Mesendoderm (in vitro differentiated cells): ENCODE measurements at regions not wholly inside any gene's neighbourhood (a gene's known extent, or its start where the extent isn't known, plus 50 kb on each side); places are given as distances from the start of the nearest gene placed in this dataset.

Experiments used
- DNase-seq: peaks from one replicate; pipeline ENCODE4 v3.0.0; 2013
- H2AK5ac ChIP-seq: 2 replicates; pipeline ENCODE4 v1.6.1; 2013; ENCODE audit warnings: low read length, inconsistent platforms
- H2BK120ac ChIP-seq: 2 replicates; pipeline ENCODE4 v1.6.1; 2013; ENCODE audit warnings: low read depth, mild to moderate bottlenecking, low read length, moderate library complexity, mixed read lengths
- H2BK15ac ChIP-seq: replicated peaks from 2 replicates; pipeline ENCODE4 v1.6.1; 2013; ENCODE audit warnings: low read depth, mild to moderate bottlenecking, moderate library complexity
- H2BK5ac ChIP-seq: 2 replicates; pipeline ENCODE4 v1.6.1; 2013; ENCODE audit warnings: low read length, inconsistent platforms
- H3K18ac ChIP-seq: 2 replicates; pipeline ENCODE4 v1.6.1; 2013; ENCODE audit warnings: mild to moderate bottlenecking, low read length, mixed read lengths
- H3K23ac ChIP-seq: one replicate; pipeline ENCODE4 v1.6.1; 2013; ENCODE audit warnings: low read length
- H3K27ac ChIP-seq: 2 replicates; pipeline ENCODE4 v1.5.1; 2013; ENCODE audit warnings: low read depth, mild to moderate bottlenecking, inconsistent platforms, low read length, moderate library complexity
- H3K27me3 ChIP-seq: 2 replicates; pipeline ENCODE4 v1.6.1; 2013; ENCODE audit warnings: low read length, control low read depth, mild to moderate bottlenecking, inconsistent platforms; ENCODE audit not compliant: insufficient read depth, poor library complexity
- H3K36me3 ChIP-seq: 2 replicates; pipeline ENCODE4 v1.6.1; 2013; ENCODE audit warnings: low read length, inconsistent platforms; ENCODE audit not compliant: control insufficient read depth, insufficient read depth
- H3K4ac ChIP-seq: one replicate; pipeline ENCODE4 v1.6.1; 2013; ENCODE audit warnings: low read depth, mild to moderate bottlenecking, low read length, moderate library complexity
- H3K4me1 ChIP-seq: 2 replicates; pipeline ENCODE4 v1.6.1; 2013; ENCODE audit warnings: low read depth, low read length, inconsistent platforms; ENCODE audit not compliant: control insufficient read depth
- H3K4me2 ChIP-seq: 2 replicates; pipeline ENCODE4 v1.6.1; 2013; ENCODE audit warnings: low read length
- H3K4me3 ChIP-seq: 2 replicates; pipeline ENCODE4 v1.5.1; 2013; ENCODE audit warnings: mild to moderate bottlenecking, low read length
- H3K56ac ChIP-seq: one replicate; pipeline ENCODE4 v1.6.1; 2013; ENCODE audit warnings: low read length
- H3K79me1 ChIP-seq: 2 replicates; pipeline ENCODE4 v1.6.1; 2013; ENCODE audit warnings: low read length, inconsistent platforms
- H3K79me2 ChIP-seq: 2 replicates; pipeline ENCODE4 v1.6.1; 2013; ENCODE audit warnings: mild to moderate bottlenecking, low read length; ENCODE audit not compliant: control insufficient read depth, insufficient read depth
- H3K9ac ChIP-seq: 2 replicates; pipeline ENCODE4 v1.6.1; 2013; ENCODE audit warnings: low read length, inconsistent platforms
- H4K5ac ChIP-seq: one replicate; pipeline ENCODE4 v1.6.1; 2013; ENCODE audit warnings: low read length
- H4K8ac ChIP-seq: one replicate; pipeline ENCODE4 v1.6.1; 2013; ENCODE audit warnings: low read depth, mild to moderate bottlenecking, control low read depth, low read length, moderate library complexity
- WGBS: extraction: QIAGEN DNeasy Blood & Tissue Kit; methylation state at CpG from one replicate; pipeline ENCODE4 v1.1.7; 2013; ENCODE audit warnings: low lambda C conversion rate, missing lambda C conversion rate; ENCODE audit not compliant: insufficient coverage; ENCODE audit errors: extremely low coverage; 5-methylcytosine and 5-hydroxymethylcytosine counted together

GRCh38 chr18:78611201-78611800 lies 368.3 kb upstream of the SALL3 start:
- Histone ChIP-seq H2BK5ac (no peak overlapping the region), H3K4me1 (no peaks in the 10 kb centered on the region), H3K18ac (no peak overlapping the region), H3K4ac (no peak overlapping the region), H4K8ac (no peak overlapping the region), H4K5ac (no peak overlapping the region), H3K79me1 (no peaks in the 10 kb centered on the region), H3K23ac (no peak overlapping the region), H2AK5ac (no peak overlapping the region), H3K27me3 (no peaks in the 10 kb centered on the region), H3K56ac (no peak overlapping the region), H3K36me3 (no peaks in the 10 kb centered on the region), H3K27ac (no peak overlapping the region), H3K4me2 (no peak overlapping the region), H2BK120ac (no peak overlapping the region), H3K79me2 (no peaks in the 10 kb centered on the region), H3K9ac (no peak overlapping the region), H3K4me3 (no peak overlapping the region), H2BK15ac (no peak overlapping the region)
- WGBS = no CpG with 5 or more reads among the region's 16 CpGs
- no peak for DNase-seq

GRCh38 chr18:78611869-78612268 lies 367.7 kb upstream of the SALL3 start:
- no peak overlapping the region for H2BK15ac ChIP-seq
- no peak overlapping the region for H3K4ac ChIP-seq
- no peaks in the 10 kb centered on the region for H3K79me2 ChIP-seq
- no peaks in the 10 kb centered on the region for H3K36me3 ChIP-seq
- H3K18ac ChIP-seq = no peak overlapping the region
- no peak overlapping the region for H2BK120ac ChIP-seq
- no peak overlapping the region for H3K23ac ChIP-seq
- no peaks in the 10 kb centered on the region for H3K4me1 ChIP-seq
- no peak overlapping the region for H4K8ac ChIP-seq
- no peak overlapping the region for H3K27ac ChIP-seq
- H3K79me1 ChIP-seq = no peaks in the 10 kb centered on the region
- WGBS = no CpG with 5 or more reads among the region's 14 CpGs
- no peak overlapping the region for H3K4me2 ChIP-seq
- no peaks in the 10 kb centered on the region for H3K27me3 ChIP-seq
- DNase-seq = no peak
- H2AK5ac ChIP-seq = no peak overlapping the region
- H3K56ac ChIP-seq = no peak overlapping the region
- no peak overlapping the region for H2BK5ac ChIP-seq
- H4K5ac ChIP-seq = no peak overlapping the region
- no peak overlapping the region for H3K4me3 ChIP-seq
- no peak overlapping the region for H3K9ac ChIP-seq

- H3K56ac ChIP-seq = no peak overlapping the region
- H2BK15ac ChIP-seq = no peak overlapping the region
- no peaks in the 10 kb centered on the region for H3K79me1 ChIP-seq
- DNase-seq = no peak
- no peaks in the 10 kb centered on the region for H3K79me2 ChIP-seq
- H4K8ac ChIP-seq = no peak overlapping the region
- H3K4ac ChIP-seq = no peak overlapping the region
- H3K4me3 ChIP-seq = no peak overlapping the region
- H3K9ac ChIP-seq = no peak overlapping the region
- no peaks in the 10 kb centered on the region for H3K36me3 ChIP-seq
- no CpG with 5 or more reads among the region's 7 CpGs for WGBS
- H2BK120ac ChIP-seq = no peak overlapping the region
- no peaks in the 10 kb centered on the region for H3K27me3 ChIP-seq
- H4K5ac ChIP-seq = no peak overlapping the region
- no peak overlapping the region for H3K18ac ChIP-seq
- no peak overlapping the region for H3K27ac ChIP-seq
- no peak overlapping the region for H3K23ac ChIP-seq
- H2AK5ac ChIP-seq = no peak overlapping the region
- H3K4me2 ChIP-seq = no peak overlapping the region
- no peaks in the 10 kb centered on the region for H3K4me1 ChIP-seq
- H2BK5ac ChIP-seq = no peak overlapping the region
Measured at GRCh38 chr18:78612318-78612717, 367.3 kb upstream of the SALL3 start.

GRCh38 chr18:78612801-78613200 lies 366.8 kb upstream of the SALL3 start:
- Histone ChIP-seq H3K27me3 (no peaks in the 10 kb centered on the region), H4K5ac (no peak overlapping the region), H3K9ac (no peak overlapping the region), H3K56ac (no peak overlapping the region), H3K36me3 (no peaks in the 10 kb centered on the region), H3K79me2 (no peaks in the 10 kb centered on the region), H2BK5ac (no peak overlapping the region), H3K27ac (no peak overlapping the region), H3K4me2 (no peak overlapping the region), H2AK5ac (no peak overlapping the region), H4K8ac (no peak overlapping the region), H3K23ac (no peak overlapping the region), H3K4me3 (no peak overlapping the region), H2BK120ac (no peak overlapping the region), H3K79me1 (no peaks in the 10 kb centered on the region), H3K4ac (no peak overlapping the region), H3K18ac (no peak overlapping the region), H3K4me1 (no peaks in the 10 kb centered on the region), H2BK15ac (no peak overlapping the region)
- WGBS = no CpG with 5 or more reads among the region's 13 CpGs
- no peak for DNase-seq

- no CpG with 5 or more reads among the region's 4 CpGs for WGBS
- no peak overlapping the region for H3K23ac ChIP-seq
- H2BK120ac ChIP-seq = no peak overlapping the region
- no peak overlapping the region for H4K8ac ChIP-seq
- H3K56ac ChIP-seq = no peak overlapping the region
- H2AK5ac ChIP-seq = no peak overlapping the region
- no peaks in the 10 kb centered on the region for H3K27me3 ChIP-seq
- no peak overlapping the region for H2BK5ac ChIP-seq
- H3K36me3 ChIP-seq = no peaks in the 10 kb centered on the region
- no peak overlapping the region for H4K5ac ChIP-seq
- no peaks in the 10 kb centered on the region for H3K79me1 ChIP-seq
- no peak overlapping the region for H2BK15ac ChIP-seq
- no peak overlapping the region for H3K18ac ChIP-seq
- no peaks in the 10 kb centered on the region for H3K79me2 ChIP-seq
- no peak overlapping the region for H3K4me2 ChIP-seq
- peaks cover 4% of the 10 kb centered on the region for H3K4me1 ChIP-seq
- DNase-seq = no peak
- H3K27ac ChIP-seq = no peak overlapping the region
- no peak overlapping the region for H3K4me3 ChIP-seq
- H3K9ac ChIP-seq = no peak overlapping the region
- no peak overlapping the region for H3K4ac ChIP-seq
Measured at GRCh38 chr18:78618726-78619125, 360.9 kb upstream of the SALL3 start.

- Histone ChIP-seq H3K79me2 (no peaks in the 10 kb centered on the region), H3K56ac (peak overlapping the region; percentile 42), H3K27me3 (no peaks in the 10 kb centered on the region), H3K36me3 (no peaks in the 10 kb centered on the region), H3K18ac (no peak overlapping the region), H3K9ac (no peak overlapping the region), H2BK5ac (no peak overlapping the region), H2BK15ac (no peak overlapping the region), H4K5ac (no peak overlapping the region), H4K8ac (no peak overlapping the region), H3K27ac (no peak overlapping the region), H2AK5ac (no peak overlapping the region), H2BK120ac (no peak overlapping the region), H3K79me1 (no peaks in the 10 kb centered on the region), H3K4me2 (no peak overlapping the region), H3K4me1 (peaks cover 7% of the 10 kb centered on the region), H3K4ac (no peak overlapping the region), H3K23ac (no peak overlapping the region), H3K4me3 (no peak overlapping the region)
- no CpG with 5 or more reads among the region's 13 CpGs for WGBS
- peak; percentile 88 for DNase-seq
Measured at GRCh38 chr18:78619854-78620253, 359.8 kb upstream of the SALL3 start.
